ENCODE measurements at regions not wholly inside any gene's neighbourhood (a gene's known extent, or its start where the extent isn't known, plus 50 kb on each side); places are given as distances from the start of the nearest gene placed in this dataset.

GRCh38 chr1:59116920-59117542 is 179.9 kb upstream of the FGGY start:
- H4K8ac ChIP-seq (ENCODE audit: extremely low read depth, insufficient read depth, low read length): no peak overlapping the region
- no peaks in the 10 kb centered on the region for H3K9me3 ChIP-seq (ENCODE audit: insufficient read depth in 2 of 2, low read depth in 1 of 2, low read length in 1 of 2)
- H3K27ac ChIP-seq (ENCODE audit: low read depth, low read length): no peak overlapping the region; the same call in 1 of the 2 replicates
- no peak overlapping the region for H2BK120ac ChIP-seq (replicated peaks; ENCODE audit: low read depth, low read length)
- peak overlapping the region; percentile 94 for H2BK20ac ChIP-seq (ENCODE audit: low read length)
- H3K56ac ChIP-seq (replicated peaks; ENCODE audit: insufficient read length, low read depth, low read length): no peak overlapping the region
- H3K36me3 ChIP-seq (ENCODE audit: control insufficient read depth in 2 of 4, insufficient read depth in 4 of 4, low read length in 3 of 4): no peaks in the 10 kb centered on the region
- no peaks in the 10 kb centered on the region for H3K79me1 ChIP-seq (ENCODE audit: low read depth, low read length)
- H3K27me3 ChIP-seq (replicated peaks in 1 of 4; ENCODE audit: control insufficient read depth in 3 of 4, extremely low read depth in 1 of 4, insufficient read depth in 3 of 4, low read length in 3 of 4): no peaks in the 10 kb centered on the region
- H4K20me1 ChIP-seq (replicated peaks in 1 of 2; ENCODE audit: control insufficient read depth in 1 of 2, insufficient read depth in 2 of 2, low read length in 2 of 2): no peaks in the 10 kb centered on the region
- H3K9ac ChIP-seq (replicated peaks in 1 of 4; ENCODE audit: extremely low read depth in 1 of 4, low read depth in 3 of 4, low read length in 3 of 4): no peak overlapping the region
- ChIA-PET CTCF (ENCODE audit: partially characterized antibody) (no interaction called here), POLR2A (ENCODE audit: partially characterized antibody) (no interaction called here)
- H2AFZ ChIP-seq (ENCODE audit: low read length): peak overlapping the region; percentile 56; the same call in 1 of the 2 replicates
- H3K4me2 ChIP-seq (ENCODE audit: insufficient read depth in 1 of 2, low read depth in 2 of 2, low read length in 2 of 2): peak overlapping the region; percentile 23 to 36; a peak in 3 of 4 replicates
- H3K14ac ChIP-seq (ENCODE audit: insufficient read length): no peak overlapping the region
- H3K79me2 ChIP-seq (ENCODE audit: control insufficient read depth in 1 of 2, insufficient read depth in 2 of 2, low read length in 2 of 2): no peaks in the 10 kb centered on the region
- 2% methylated on average over 4 of the region's 4 CpGs; no CpG with 5 or more reads in 1 of the 2 experiments for WGBS, 2 experiments (ENCODE audit: extremely low coverage in 1 of 2, insufficient coverage in 1 of 2, insufficient read length in 1 of 2, insufficient replicate concordance in 2 of 2, low coverage in 1 of 2, low lambda C conversion rate in 2 of 2, missing lambda C conversion rate in 1 of 2)
- H4K91ac ChIP-seq (replicated peaks; ENCODE audit: insufficient read length, low read length): no peak overlapping the region
- H3K4me3 ChIP-seq (ENCODE audit: extremely low read depth in 1 of 4, insufficient read depth in 2 of 4, low read depth in 3 of 4, low read length in 4 of 4): peak overlapping the region in 1 of 4 experiments; percentile 42; a peak in 1 of 8 replicates
- 0 out of 2 replicates have a peak overlapping the region, but pooled peaks have one; percentile 30 for H2BK12ac ChIP-seq (ENCODE audit: low read depth, low read length)
- no peak overlapping the region for H2BK15ac ChIP-seq (ENCODE audit: low read length)
- no peak overlapping the region for H3K4ac ChIP-seq (replicated peaks; ENCODE audit: insufficient read length, low read depth, low read length)
- peak overlapping the region; percentile 54; the same call in 1 of the 2 replicates for H2BK5ac ChIP-seq (ENCODE audit: low read depth, low read length)
- peak in 1 of 2 experiments; percentile 64 for DNase-seq (ENCODE audit: low read depth in 1 of 2, low spot score in 2 of 2)
- H4K5ac ChIP-seq (ENCODE audit: insufficient read length, low read depth, low read length): no peak overlapping the region
- H3K18ac ChIP-seq (ENCODE audit: extremely low read depth, low read length): 0 out of 2 replicates have a peak overlapping the region, but pooled peaks have one; percentile 65
- peak; percentile 79 for FAIRE-seq
- peaks cover 3 to 13% (median 7%) of the 10 kb centered on the region in 4 experiments; a peak in 6 of 7 replicates for H3K4me1 ChIP-seq (replicated peaks in 1 of 4; ENCODE audit: control insufficient read depth in 3 of 4, insufficient read depth in 4 of 4, low read length in 3 of 4)
- H3K23ac ChIP-seq (ENCODE audit: insufficient read length): no peak overlapping the region
- H2AK5ac ChIP-seq (ENCODE audit: low read depth, low read length): no peak overlapping the region
- H3K23me2 ChIP-seq (ENCODE audit: low read depth, low read length): no peaks in the 10 kb centered on the region; the same call in 1 of the 2 replicates
- TF ChIP-seq JUND (IDR thresholded peaks at IDR 0.05; ENCODE audit: low read length) (peak; percentile 87), TAF1 (IDR thresholded peaks at IDR 0.05; ENCODE audit: low read depth, low read length) (no peak), CREB1 (IDR thresholded peaks at IDR 0.05) (0 out of 2 replicates have a peak, but pooled peaks have one; percentile 27)

Data from H1 (cell line).